ENCODE measurements at regions not wholly inside any gene's neighbourhood (a gene's known extent, or its start where the extent isn't known, plus 50 kb on each side); places are given as distances from the start of the nearest gene placed in this dataset.

DNA sequence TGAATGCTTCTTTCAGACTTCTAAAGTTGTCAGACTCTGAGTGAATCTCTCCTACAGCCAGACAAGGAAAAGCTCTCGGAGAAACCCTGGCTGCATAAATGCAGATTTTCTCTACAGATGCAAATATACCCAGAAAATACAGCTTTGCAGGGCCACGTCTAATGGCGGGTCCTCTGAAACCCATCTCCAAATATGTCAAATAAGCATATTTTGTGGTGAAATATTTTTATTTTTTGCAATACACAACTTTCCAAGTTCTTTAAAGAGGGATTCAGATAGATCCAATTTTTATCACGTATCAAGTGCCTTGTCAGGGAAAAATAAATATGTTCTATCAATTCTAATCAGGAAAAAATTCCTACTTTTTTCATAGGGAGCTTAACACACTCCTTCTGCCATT, 229.4 kb downstream of the SI start:
- TF ChIP-seq, protein P1, sequence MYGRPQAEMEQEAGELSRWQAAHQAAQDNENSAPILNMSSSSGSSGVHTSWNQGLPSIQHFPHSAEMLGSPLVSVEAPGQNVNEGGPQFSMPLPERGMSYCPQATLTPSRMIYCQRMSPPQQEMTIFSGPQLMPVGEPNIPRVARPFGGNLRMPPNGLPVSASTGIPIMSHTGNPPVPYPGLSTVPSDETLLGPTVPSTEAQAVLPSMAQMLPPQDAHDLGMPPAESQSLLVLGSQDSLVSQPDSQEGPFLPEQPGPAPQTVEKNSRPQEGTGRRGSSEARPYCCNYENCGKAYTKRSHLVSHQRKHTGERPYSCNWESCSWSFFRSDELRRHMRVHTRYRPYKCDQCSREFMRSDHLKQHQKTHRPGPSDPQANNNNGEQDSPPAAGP (tag by site-specific recombination; IDR thresholded peaks at IDR 0.05): no peak
- TF ChIP-seq ZNF549 (tag by site-specific recombination; IDR thresholded peaks at IDR 0.05) (no peak), YY1 (tag by site-specific recombination; IDR thresholded peaks at IDR 0.05) (no peak), ZNF16 (tag by site-specific recombination; IDR thresholded peaks at IDR 0.05; ENCODE audit: low read depth) (no peak), HOXA7 (CRISPR knock-in tag; IDR thresholded peaks at IDR 0.05; ENCODE audit: borderline replicate concordance) (no peak), ZNF274 (IDR thresholded peaks at IDR 0.05; ENCODE audit: low read length) (no peak), ZNF274 (tag by site-specific recombination; IDR thresholded peaks at IDR 0.05; ENCODE audit: borderline replicate concordance) (no peak), ZNF830 (tag by site-specific recombination; IDR thresholded peaks at IDR 0.05; ENCODE audit: low read depth) (no peak), ZNF311 (tag by site-specific recombination; IDR thresholded peaks at IDR 0.05; ENCODE audit: borderline replicate concordance) (no peak)
- TF ChIP-seq, protein P2, sequence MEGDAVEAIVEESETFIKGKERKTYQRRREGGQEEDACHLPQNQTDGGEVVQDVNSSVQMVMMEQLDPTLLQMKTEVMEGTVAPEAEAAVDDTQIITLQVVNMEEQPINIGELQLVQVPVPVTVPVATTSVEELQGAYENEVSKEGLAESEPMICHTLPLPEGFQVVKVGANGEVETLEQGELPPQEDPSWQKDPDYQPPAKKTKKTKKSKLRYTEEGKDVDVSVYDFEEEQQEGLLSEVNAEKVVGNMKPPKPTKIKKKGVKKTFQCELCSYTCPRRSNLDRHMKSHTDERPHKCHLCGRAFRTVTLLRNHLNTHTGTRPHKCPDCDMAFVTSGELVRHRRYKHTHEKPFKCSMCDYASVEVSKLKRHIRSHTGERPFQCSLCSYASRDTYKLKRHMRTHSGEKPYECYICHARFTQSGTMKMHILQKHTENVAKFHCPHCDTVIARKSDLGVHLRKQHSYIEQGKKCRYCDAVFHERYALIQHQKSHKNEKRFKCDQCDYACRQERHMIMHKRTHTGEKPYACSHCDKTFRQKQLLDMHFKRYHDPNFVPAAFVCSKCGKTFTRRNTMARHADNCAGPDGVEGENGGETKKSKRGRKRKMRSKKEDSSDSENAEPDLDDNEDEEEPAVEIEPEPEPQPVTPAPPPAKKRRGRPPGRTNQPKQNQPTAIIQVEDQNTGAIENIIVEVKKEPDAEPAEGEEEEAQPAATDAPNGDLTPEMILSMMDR (tag by site-specific recombination; IDR thresholded peaks at IDR 0.05): no peak
- TF ChIP-seq, protein P3, sequence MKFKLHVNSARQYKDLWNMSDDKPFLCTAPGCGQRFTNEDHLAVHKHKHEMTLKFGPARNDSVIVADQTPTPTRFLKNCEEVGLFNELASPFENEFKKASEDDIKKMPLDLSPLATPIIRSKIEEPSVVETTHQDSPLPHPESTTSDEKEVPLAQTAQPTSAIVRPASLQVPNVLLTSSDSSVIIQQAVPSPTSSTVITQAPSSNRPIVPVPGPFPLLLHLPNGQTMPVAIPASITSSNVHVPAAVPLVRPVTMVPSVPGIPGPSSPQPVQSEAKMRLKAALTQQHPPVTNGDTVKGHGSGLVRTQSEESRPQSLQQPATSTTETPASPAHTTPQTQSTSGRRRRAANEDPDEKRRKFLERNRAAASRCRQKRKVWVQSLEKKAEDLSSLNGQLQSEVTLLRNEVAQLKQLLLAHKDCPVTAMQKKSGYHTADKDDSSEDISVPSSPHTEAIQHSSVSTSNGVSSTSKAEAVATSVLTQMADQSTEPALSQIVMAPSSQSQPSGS (tag by site-specific recombination; IDR thresholded peaks at IDR 0.05; ENCODE audit: low read depth): no peak
- TF ChIP-seq, protein P4, sequence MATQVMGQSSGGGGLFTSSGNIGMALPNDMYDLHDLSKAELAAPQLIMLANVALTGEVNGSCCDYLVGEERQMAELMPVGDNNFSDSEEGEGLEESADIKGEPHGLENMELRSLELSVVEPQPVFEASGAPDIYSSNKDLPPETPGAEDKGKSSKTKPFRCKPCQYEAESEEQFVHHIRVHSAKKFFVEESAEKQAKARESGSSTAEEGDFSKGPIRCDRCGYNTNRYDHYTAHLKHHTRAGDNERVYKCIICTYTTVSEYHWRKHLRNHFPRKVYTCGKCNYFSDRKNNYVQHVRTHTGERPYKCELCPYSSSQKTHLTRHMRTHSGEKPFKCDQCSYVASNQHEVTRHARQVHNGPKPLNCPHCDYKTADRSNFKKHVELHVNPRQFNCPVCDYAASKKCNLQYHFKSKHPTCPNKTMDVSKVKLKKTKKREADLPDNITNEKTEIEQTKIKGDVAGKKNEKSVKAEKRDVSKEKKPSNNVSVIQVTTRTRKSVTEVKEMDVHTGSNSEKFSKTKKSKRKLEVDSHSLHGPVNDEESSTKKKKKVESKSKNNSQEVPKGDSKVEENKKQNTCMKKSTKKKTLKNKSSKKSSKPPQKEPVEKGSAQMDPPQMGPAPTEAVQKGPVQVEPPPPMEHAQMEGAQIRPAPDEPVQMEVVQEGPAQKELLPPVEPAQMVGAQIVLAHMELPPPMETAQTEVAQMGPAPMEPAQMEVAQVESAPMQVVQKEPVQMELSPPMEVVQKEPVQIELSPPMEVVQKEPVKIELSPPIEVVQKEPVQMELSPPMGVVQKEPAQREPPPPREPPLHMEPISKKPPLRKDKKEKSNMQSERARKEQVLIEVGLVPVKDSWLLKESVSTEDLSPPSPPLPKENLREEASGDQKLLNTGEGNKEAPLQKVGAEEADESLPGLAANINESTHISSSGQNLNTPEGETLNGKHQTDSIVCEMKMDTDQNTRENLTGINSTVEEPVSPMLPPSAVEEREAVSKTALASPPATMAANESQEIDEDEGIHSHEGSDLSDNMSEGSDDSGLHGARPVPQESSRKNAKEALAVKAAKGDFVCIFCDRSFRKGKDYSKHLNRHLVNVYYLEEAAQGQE (tag by site-specific recombination; IDR thresholded peaks at IDR 0.05): no peak

Data from HEK293 (cell line).